ENCODE measurements at regions not wholly inside any gene's neighbourhood (a gene's known extent, or its start where the extent isn't known, plus 50 kb on each side); places are given as distances from the start of the nearest gene placed in this dataset.

- DNase-seq: no peak
- ATAC-seq (ENCODE audit: low read depth): no peak
- Histone ChIP-seq H3K4me3 (ENCODE audit: insufficient read depth, low read depth, low read length) (no peak overlapping the region), H3K14ac (replicated peaks; ENCODE audit: low read depth, low read length) (no peak overlapping the region), H3K56ac (ENCODE audit: extremely low read depth, insufficient read depth, low read length) (no peak overlapping the region), H2BK20ac (ENCODE audit: low read depth, low read length) (no peak overlapping the region), H3K9ac (ENCODE audit: low read depth, low read length) (no peak overlapping the region), H3K4me1 (ENCODE audit: control insufficient read depth, insufficient read depth, low read length) (no peaks in the 10 kb centered on the region), H2AK5ac (ENCODE audit: low read depth, low read length) (no peak overlapping the region), H3K4me2 (ENCODE audit: low read depth, low read length) (no peak overlapping the region), H3K18ac (ENCODE audit: low read depth, low read length) (no peak overlapping the region), H4K20me1 (ENCODE audit: insufficient read depth, low read length) (no peaks in the 10 kb centered on the region), H3K27ac (ENCODE audit: insufficient read depth, low read length) (no peak overlapping the region), H3K79me1 (ENCODE audit: low read depth in 1 of 2, low read length in 2 of 2) (no peaks in the 10 kb centered on the region), H2AK9ac (replicated peaks; ENCODE audit: low read depth, low read length, poor library complexity) (no peak overlapping the region), H4K5ac (ENCODE audit: low read depth, low read length) (no peak overlapping the region), H3K4ac (ENCODE audit: low read depth, low read length) (no peak overlapping the region), H2BK15ac (ENCODE audit: low read depth, low read length) (no peak overlapping the region), H2BK120ac (ENCODE audit: low read depth, low read length) (no peak overlapping the region), H3K9me1 (ENCODE audit: insufficient read depth, low read length) (no peaks in the 10 kb centered on the region), H4K91ac (ENCODE audit: insufficient read depth, low read depth, low read length) (no peak overlapping the region), H3K23ac (ENCODE audit: low read depth, low read length) (no peak overlapping the region), H3K9me3 (ENCODE audit: control insufficient read depth, insufficient read depth, low read length) (no peaks in the 10 kb centered on the region), H3K27me3 (ENCODE audit: control insufficient read depth, insufficient read depth, low read length) (no peaks in the 10 kb centered on the region), H4K8ac (ENCODE audit: low read depth in 2 of 2, low read length in 2 of 2) (no peak overlapping the region), H2BK5ac (ENCODE audit: low read depth, low read length, poor library complexity, severe bottlenecking) (no peak overlapping the region), H3K36me3 (ENCODE audit: control insufficient read depth, insufficient read depth, low read length) (no peaks in the 10 kb centered on the region), H2AFZ (replicated peaks; ENCODE audit: low read length, poor library complexity) (no peak overlapping the region)
- dilution Hi-C loops (cut with HindIII; ENCODE audit: low sequenced_read_pairs, unreplicated experiment) (no loop called here), intact Hi-C loops (cut with micrococcal nuclease) (no loop called here), in situ Hi-C loops (cut with MboI; ENCODE audit: low sequenced_read_pairs) (no loop called here)
- TF ChIP-seq CEBPB (IDR thresholded peaks at IDR 0.05; ENCODE audit: low read depth, low read length) (peak; percentile 34; the same call in 1 of the 2 replicates), RCOR1 (IDR thresholded peaks at IDR 0.05; ENCODE audit: insufficient replicate concordance, low read length) (no peak)
- no TSS peak for BruUV-seq (replicated peaks)
- ChIA-PET CTCF (no interaction called here), POLR2A (ENCODE audit: unreplicated experiment) (no interaction called here)
- WGBS, 2 experiments (ENCODE audit: extremely low coverage in 2 of 2, insufficient read length in 1 of 2): 0% methylated on average over 1 of the region's 5 CpGs; no CpG with 5 or more reads in 1 of the 2 experiments
These were observed 243.0 kb downstream of the BMP2 start for GRCh38 chr20:7010527-7010926.
